ENCODE measurements at regions not wholly inside any gene's neighbourhood (a gene's known extent, or its start where the extent isn't known, plus 50 kb on each side); places are given as distances from the start of the nearest gene placed in this dataset.
"Not testable (repeated sequence)": the region's sequence is repeated elsewhere in the genome, so short reads cannot be mapped to it uniquely, and the experiment has no call there.

DNA sequence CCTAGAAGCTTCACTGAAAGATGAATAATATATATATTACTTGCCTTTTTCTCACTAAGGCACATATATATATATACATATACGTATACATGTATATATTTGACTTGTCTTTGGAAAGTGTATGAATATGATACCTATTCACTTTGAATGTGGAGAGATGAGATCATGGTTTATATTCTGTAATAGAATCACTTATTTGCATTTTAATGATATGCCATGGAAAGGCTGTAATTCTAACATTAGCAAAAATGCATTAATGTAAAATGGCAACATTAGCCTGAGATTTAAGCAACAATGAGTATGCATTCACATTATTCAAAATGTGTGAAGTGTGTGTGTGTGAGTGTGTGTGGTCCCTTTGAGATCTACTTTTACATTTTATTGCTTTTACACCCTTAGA lies 54.5 kb upstream of the PRKD1 start:
- Histone ChIP-seq H3K27me3 (no peaks in the 10 kb centered on the region), H3K36me3 (no peaks in the 10 kb centered on the region), H3K9me3 (no peaks in the 10 kb centered on the region), H3K4me3 (no peak overlapping the region), H3K27ac (replicated peaks in 1 of 4) (no peak overlapping the region), H3K4me1 (peaks cover 0 to 7% (median 3%) of the 10 kb centered on the region in 4 donors)
- WGBS = 85% methylated on average over 1 of the region's 1 CpG
- DNase-seq (ENCODE audit: extremely low spot score) = no peak
- intact Hi-C loops (cut with DNase I) = no loop called here
- TF ChIP-seq POLR2AphosphoS5 (IDR thresholded peaks at IDR 0.05) (no peak), POLR2A (IDR thresholded peaks at IDR 0.05; ENCODE audit: low read depth) (no peak), EP300 (IDR thresholded peaks at IDR 0.05) (no peak)
- TF ChIP-seq, protein P1, sequence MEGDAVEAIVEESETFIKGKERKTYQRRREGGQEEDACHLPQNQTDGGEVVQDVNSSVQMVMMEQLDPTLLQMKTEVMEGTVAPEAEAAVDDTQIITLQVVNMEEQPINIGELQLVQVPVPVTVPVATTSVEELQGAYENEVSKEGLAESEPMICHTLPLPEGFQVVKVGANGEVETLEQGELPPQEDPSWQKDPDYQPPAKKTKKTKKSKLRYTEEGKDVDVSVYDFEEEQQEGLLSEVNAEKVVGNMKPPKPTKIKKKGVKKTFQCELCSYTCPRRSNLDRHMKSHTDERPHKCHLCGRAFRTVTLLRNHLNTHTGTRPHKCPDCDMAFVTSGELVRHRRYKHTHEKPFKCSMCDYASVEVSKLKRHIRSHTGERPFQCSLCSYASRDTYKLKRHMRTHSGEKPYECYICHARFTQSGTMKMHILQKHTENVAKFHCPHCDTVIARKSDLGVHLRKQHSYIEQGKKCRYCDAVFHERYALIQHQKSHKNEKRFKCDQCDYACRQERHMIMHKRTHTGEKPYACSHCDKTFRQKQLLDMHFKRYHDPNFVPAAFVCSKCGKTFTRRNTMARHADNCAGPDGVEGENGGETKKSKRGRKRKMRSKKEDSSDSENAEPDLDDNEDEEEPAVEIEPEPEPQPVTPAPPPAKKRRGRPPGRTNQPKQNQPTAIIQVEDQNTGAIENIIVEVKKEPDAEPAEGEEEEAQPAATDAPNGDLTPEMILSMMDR (IDR thresholded peaks at IDR 0.05) = no peak

DNA sequence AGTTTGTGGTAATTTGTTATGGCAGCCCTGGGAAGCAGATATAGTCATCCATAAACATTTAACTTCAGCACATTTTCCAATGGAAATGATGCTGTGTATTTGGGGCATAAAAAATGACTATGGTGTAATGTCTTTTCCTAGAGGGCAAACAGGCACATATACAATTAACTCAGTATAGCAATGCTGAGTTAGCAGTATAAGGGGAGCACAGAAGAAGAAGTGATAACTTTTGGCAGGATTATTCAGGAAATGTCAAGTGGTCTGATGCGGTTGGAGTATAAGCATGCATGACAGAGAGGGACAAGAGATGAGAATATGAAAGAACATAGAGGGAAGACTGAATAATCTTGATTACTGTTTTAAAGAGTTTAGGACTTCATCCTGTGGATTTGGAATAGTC lies 55.3 kb upstream of the PRKD1 start:
- H3K36me3 ChIP-seq = no peaks in the 10 kb centered on the region
- no peak overlapping the region for H3K27ac ChIP-seq (replicated peaks in 1 of 4)

DNA sequence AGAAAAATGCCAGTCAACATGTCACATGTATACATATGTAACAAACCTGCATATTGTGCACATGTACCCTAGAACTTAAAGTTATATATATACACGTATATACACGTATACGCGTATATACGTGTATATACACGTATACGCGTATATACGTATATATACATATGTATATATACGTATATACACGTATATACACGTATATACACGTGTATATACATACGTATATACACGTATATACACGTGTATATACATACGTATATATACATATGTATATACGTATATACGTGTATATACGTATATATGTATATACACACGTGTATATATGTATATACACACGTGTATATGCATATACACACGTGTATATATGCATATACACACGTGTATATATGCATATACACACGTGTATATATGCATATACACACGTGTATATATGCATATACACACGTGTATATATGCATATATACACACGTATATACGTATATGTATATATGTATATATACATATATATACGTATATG lies 62.8 kb upstream of the PRKD1 start:
- H3K9me3 ChIP-seq; DNase-seq (ENCODE audit: extremely low spot score); intact Hi-C loops (cut with DNase I); H3K4me1 ChIP-seq; H3K27me3 ChIP-seq; H3K4me3 ChIP-seq; H3K27ac ChIP-seq (replicated peaks in 1 of 4); H3K36me3 ChIP-seq: not testable (repeated sequence)
- WGBS = 82% methylated on average over 30 of the region's 30 CpGs

More for the DNA sequence above, 55.3 kb upstream of the PRKD1 start:
- Histone ChIP-seq H3K4me1 (peaks cover 0 to 7% (median 3%) of the 10 kb centered on the region in 4 donors), H3K27me3 (no peaks in the 10 kb centered on the region), H3K4me3 (no peak overlapping the region), H3K9me3 (no peaks in the 10 kb centered on the region)
- WGBS = 55% methylated on average over 1 of the region's 1 CpG
- no peak for DNase-seq (ENCODE audit: extremely low spot score)
- TF ChIP-seq, protein P1 (IDR thresholded peaks at IDR 0.05) = no peak
- TF ChIP-seq EP300 (IDR thresholded peaks at IDR 0.05) (no peak), POLR2A (IDR thresholded peaks at IDR 0.05; ENCODE audit: low read depth) (no peak), POLR2AphosphoS5 (IDR thresholded peaks at IDR 0.05) (no peak)
- intact Hi-C loops (cut with DNase I) = no loop called here

DNA sequence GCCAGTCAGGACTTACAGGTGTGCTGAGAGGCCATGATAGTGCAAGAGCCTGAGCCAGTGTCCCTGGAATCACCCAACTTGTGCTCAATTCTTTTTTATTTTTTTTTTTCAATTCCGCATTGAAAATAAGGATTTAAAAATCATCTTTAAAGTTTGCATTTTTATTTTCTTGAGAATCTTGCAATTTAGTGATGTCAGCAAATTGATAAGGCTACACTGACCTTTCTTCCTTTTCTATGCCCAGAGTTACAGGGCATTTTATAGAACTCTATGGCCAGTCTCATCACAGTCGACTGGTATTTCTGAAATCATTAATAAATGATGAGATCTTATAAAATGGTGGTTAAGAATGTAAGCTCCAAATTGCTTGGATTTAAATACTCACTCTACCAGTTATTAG lies 63.3 kb upstream of the PRKD1 start:
- intact Hi-C loops (cut with DNase I) = no loop called here
- TF ChIP-seq, protein P1 (IDR thresholded peaks at IDR 0.05) = no peak
- TF ChIP-seq EP300 (IDR thresholded peaks at IDR 0.05) = no peak
- no peak for TF ChIP-seq POLR2A (IDR thresholded peaks at IDR 0.05; ENCODE audit: low read depth)
- no peak for TF ChIP-seq POLR2AphosphoS5 (IDR thresholded peaks at IDR 0.05)
- Histone ChIP-seq H3K36me3 (no peaks in the 10 kb centered on the region), H3K27ac (replicated peaks in 1 of 4) (no peak overlapping the region), H3K4me1 (no peaks in the 10 kb centered on the region), H3K4me3 (no peak overlapping the region), H3K9me3 (no peaks in the 10 kb centered on the region), H3K27me3 (no peaks in the 10 kb centered on the region)
- DNase-seq (ENCODE audit: extremely low spot score) = no peak
- WGBS = 96% methylated on average over 2 of the region's 2 CpGs

DNA sequence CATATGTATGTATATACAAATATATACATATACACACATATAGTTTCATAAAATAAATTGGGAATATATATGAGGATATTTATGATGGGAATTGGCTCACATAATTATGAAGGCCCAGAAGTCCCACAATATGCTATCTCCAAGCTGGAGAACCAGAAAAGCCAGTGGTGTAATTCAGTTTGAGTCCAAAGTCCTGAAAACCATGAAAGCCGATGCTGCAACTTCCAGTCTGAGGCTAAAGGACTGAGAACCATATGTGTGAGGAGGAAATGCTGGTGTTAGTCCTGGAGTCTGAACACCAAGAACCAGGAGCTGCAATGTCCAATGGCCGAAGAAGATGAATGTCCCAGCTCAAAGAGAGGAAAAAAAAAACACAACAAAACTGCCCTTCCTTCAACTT lies 65.5 kb upstream of the PRKD1 start:
- intact Hi-C loops (cut with DNase I) = no loop called here
- Histone ChIP-seq H3K27ac (replicated peaks in 1 of 4) (no peak overlapping the region), H3K9me3 (no peaks in the 10 kb centered on the region), H3K4me1 (no peaks in the 10 kb centered on the region), H3K36me3 (no peaks in the 10 kb centered on the region), H3K4me3 (no peak overlapping the region), H3K27me3 (no peaks in the 10 kb centered on the region)
- TF ChIP-seq, protein P1 (IDR thresholded peaks at IDR 0.05) = no peak
- TF ChIP-seq POLR2A (IDR thresholded peaks at IDR 0.05; ENCODE audit: low read depth) (no peak), POLR2AphosphoS5 (IDR thresholded peaks at IDR 0.05) (no peak), EP300 (IDR thresholded peaks at IDR 0.05) (no peak)
- DNase-seq (ENCODE audit: extremely low spot score) = no peak
- WGBS = 94% methylated on average over 2 of the region's 2 CpGs

Data from esophagus muscularis mucosa (tissue), 4 donors.